PC-3 (cell line): ENCODE measurements at regions not wholly inside any gene's neighbourhood (a gene's known extent, or its start where the extent isn't known, plus 50 kb on each side); places are given as distances from the start of the nearest gene placed in this dataset.

ENCODE experiments used
- ATAC-seq: fragments of 200-7000 bp; cut with Tn5 transposase; 2 replicates; pipeline ENCODE4 v1.9.1; 2020; ENCODE audit warnings: mild to moderate bottlenecking, moderate library complexity
- BruUV-seq: library from RNA; stranded (reverse); fragments of 400-500 nt; replicated peaks from 2 replicates; lab custom pipeline; 2021; lab: Mats Ljungman, UMichigan
- CTCF ChIA-PET: fragments of 300-600 bp; sonication (Branson Sonifier 250); formaldehyde crosslinking; loops from one replicate; lab custom pipeline; 2022; ENCODE audit warnings: antibody characterized with exemption; lab: Charles Lee
- POLR2A ChIA-PET: fragments of 300-600 bp; sonication (Branson Sonifier 250); formaldehyde crosslinking; loops from one replicate; lab custom pipeline; 2022; ENCODE audit warnings: antibody characterized with exemption; ENCODE audit not compliant: unreplicated experiment; lab: Charles Lee
- DNase-seq: peaks from one replicate; pipeline ENCODE4 v3.0.0-alpha.2; 2015
- H2AFZ ChIP-seq: fragments of 300-600 bp; sonication (generic); 2 replicates; pipeline ENCODE4 v1.6.0; 2016; ENCODE audit warnings: antibody characterized with exemption, low read length
- H3F3A ChIP-seq: fragments of 300-600 bp; sonication (generic); one replicate; pipeline ENCODE4 v1.6.0; 2017; ENCODE audit warnings: antibody characterized with exemption, low read length, control low read depth, mild to moderate bottlenecking; ENCODE audit not compliant: unreplicated experiment
- H3K27ac ChIP-seq: fragments of 300-600 bp; sonication (generic); 2 replicates; pipeline ENCODE4 v1.5.1; 2016; ENCODE audit warnings: mild to moderate bottlenecking, low read length
- H3K27me3 ChIP-seq: fragments of 300-600 bp; sonication (generic); 2 replicates; pipeline ENCODE4 v1.6.1; 2016; ENCODE audit warnings: low read length, mixed read lengths
- H3K36me3 ChIP-seq: fragments of 300-600 bp; sonication (generic); 2 replicates; pipeline ENCODE4 v1.6.1; 2016; ENCODE audit warnings: low read depth, mixed run types, low read length, mixed read lengths
- H3K4me1 ChIP-seq: fragments of 300-600 bp; sonication (generic); 2 replicates; pipeline ENCODE4 v1.5.1; 2016; ENCODE audit warnings: low read length; ENCODE audit not compliant: insufficient read depth
- H3K4me2 ChIP-seq: fragments of 300-600 bp; sonication (generic); 2 replicates; pipeline ENCODE4 v1.6.0; 2016; ENCODE audit warnings: low read length
- H3K4me3 ChIP-seq: fragments of 300-600 bp; sonication (generic); 2 replicates; pipeline ENCODE4 v1.5.1; 2016; ENCODE audit warnings: mild to moderate bottlenecking, low read length, mixed read lengths
- H3K79me2 ChIP-seq: fragments of 300-600 bp; sonication (generic); 2 replicates; pipeline ENCODE4 v1.6.1; 2017; ENCODE audit warnings: low read length, mixed read lengths
- H3K9ac ChIP-seq: fragments of 300-600 bp; sonication (generic); 2 replicates; pipeline ENCODE4 v1.6.0; 2016; ENCODE audit warnings: mild to moderate bottlenecking, low read length
- H3K9me2 ChIP-seq: fragments of 300-600 bp; sonication (generic); replicated peaks from 2 replicates; pipeline ENCODE4 v1.6.1; 2016; ENCODE audit warnings: mixed run types, low read length, mixed read lengths
- H3K9me3 ChIP-seq: fragments of 300-600 bp; sonication (generic); 2 replicates; pipeline ENCODE4 v1.6.1; 2016; ENCODE audit warnings: low read length, mixed read lengths
- H4K20me1 ChIP-seq: fragments of 300-600 bp; sonication (generic); 2 replicates; pipeline ENCODE4 v1.6.1; 2016; ENCODE audit warnings: low read length, mixed read lengths
- EZH2 ChIP-seq: fragments of 300-600 bp; sonication (generic); IDR thresholded peaks from one replicate; pipeline ENCODE4 v1.6.1; 2017; ENCODE audit warnings: antibody characterized with exemption, mild to moderate bottlenecking, low read length; ENCODE audit not compliant: unreplicated experiment
- EZH2phosphoT487 ChIP-seq: fragments of 300-600 bp; sonication (generic); IDR thresholded peaks from 2 replicates; pipeline ENCODE4 v1.6.1; 2018; ENCODE audit warnings: mild to moderate bottlenecking, antibody characterized with exemption, low read length, borderline replicate concordance
- intact Hi-C: fragments of 100-400 bp; cut with micrococcal nuclease; formaldehyde crosslinking; loops from 2 replicates; pipeline ENCODE4 v1.9.0; 2023
- TF ChIP-seq, protein P1 (sequence below): fragments of 300-600 bp; sonication (generic); conservative IDR thresholded peaks from 2 replicates; pipeline ENCODE4 v1.5.1; 2017; ENCODE audit warnings: antibody characterized with exemption, low read depth, mild to moderate bottlenecking, low read length

- Histone ChIP-seq H2AFZ (no peak overlapping the region), H3K27ac (no peak overlapping the region), H3F3A (no peaks in the 10 kb centered on the region), H3K4me1 (no peaks in the 10 kb centered on the region), H3K79me2 (no peaks in the 10 kb centered on the region), H3K9ac (no peak overlapping the region), H3K9me2 (no peaks in the 10 kb centered on the region), H3K4me2 (no peak overlapping the region), H3K27me3 (no peaks in the 10 kb centered on the region), H4K20me1 (no peaks in the 10 kb centered on the region), H3K36me3 (no peaks in the 10 kb centered on the region), H3K9me3 (no peaks in the 10 kb centered on the region), H3K4me3 (no peak overlapping the region)
- CTCF ChIA-PET, result no interaction called here
- no peak for TF ChIP-seq EZH2
- TF ChIP-seq EZH2phosphoT487, result no peak
- TF ChIP-seq, protein P1, sequence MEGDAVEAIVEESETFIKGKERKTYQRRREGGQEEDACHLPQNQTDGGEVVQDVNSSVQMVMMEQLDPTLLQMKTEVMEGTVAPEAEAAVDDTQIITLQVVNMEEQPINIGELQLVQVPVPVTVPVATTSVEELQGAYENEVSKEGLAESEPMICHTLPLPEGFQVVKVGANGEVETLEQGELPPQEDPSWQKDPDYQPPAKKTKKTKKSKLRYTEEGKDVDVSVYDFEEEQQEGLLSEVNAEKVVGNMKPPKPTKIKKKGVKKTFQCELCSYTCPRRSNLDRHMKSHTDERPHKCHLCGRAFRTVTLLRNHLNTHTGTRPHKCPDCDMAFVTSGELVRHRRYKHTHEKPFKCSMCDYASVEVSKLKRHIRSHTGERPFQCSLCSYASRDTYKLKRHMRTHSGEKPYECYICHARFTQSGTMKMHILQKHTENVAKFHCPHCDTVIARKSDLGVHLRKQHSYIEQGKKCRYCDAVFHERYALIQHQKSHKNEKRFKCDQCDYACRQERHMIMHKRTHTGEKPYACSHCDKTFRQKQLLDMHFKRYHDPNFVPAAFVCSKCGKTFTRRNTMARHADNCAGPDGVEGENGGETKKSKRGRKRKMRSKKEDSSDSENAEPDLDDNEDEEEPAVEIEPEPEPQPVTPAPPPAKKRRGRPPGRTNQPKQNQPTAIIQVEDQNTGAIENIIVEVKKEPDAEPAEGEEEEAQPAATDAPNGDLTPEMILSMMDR, result no peak
- POLR2A ChIA-PET, result no interaction called here
- no TSS peak for BruUV-seq
- ATAC-seq (no peak), DNase-seq (no peak)
- intact Hi-C loops, result no loop called here
These were observed 932.1 kb upstream of the LCORL start for GRCh38 chr4:18953613-18954012.

GRCh38 chr4:18945464-18945863 is 923.9 kb upstream of the LCORL start:
- BruUV-seq, result no TSS peak
- H3K4me2 ChIP-seq, result no peak overlapping the region
- H2AFZ ChIP-seq, result no peak overlapping the region
- H3K27me3 ChIP-seq, result no peaks in the 10 kb centered on the region
- no peaks in the 10 kb centered on the region for H3K4me1 ChIP-seq
- no peaks in the 10 kb centered on the region for H3K9me2 ChIP-seq
- no peak overlapping the region for H3K4me3 ChIP-seq
- ATAC-seq (no peak), DNase-seq (no peak)
- POLR2A ChIA-PET, result no interaction called here
- no peak for TF ChIP-seq EZH2phosphoT487
- H4K20me1 ChIP-seq, result no peaks in the 10 kb centered on the region
- CTCF ChIA-PET, result no interaction called here
- no peak overlapping the region for H3K27ac ChIP-seq
- H3K36me3 ChIP-seq, result no peaks in the 10 kb centered on the region
- H3K79me2 ChIP-seq, result no peaks in the 10 kb centered on the region
- intact Hi-C loops, result no loop called here
- no peak overlapping the region for H3K9ac ChIP-seq
- H3K9me3 ChIP-seq, result no peaks in the 10 kb centered on the region
- no peaks in the 10 kb centered on the region for H3F3A ChIP-seq

- no peaks in the 10 kb centered on the region for H3K36me3 ChIP-seq
- no peak overlapping the region for H3K9ac ChIP-seq
- no peak for ATAC-seq
- ChIA-PET POLR2A (no interaction called here), CTCF (no interaction called here)
- intact Hi-C loops, result no loop called here
- H4K20me1 ChIP-seq, result no peaks in the 10 kb centered on the region
- no peak for TF ChIP-seq EZH2
- TF ChIP-seq, protein P1, result no peak
- no peak for TF ChIP-seq EZH2phosphoT487
- H3K27me3 ChIP-seq, result no peaks in the 10 kb centered on the region
- no peaks in the 10 kb centered on the region for H3K4me1 ChIP-seq
- H3K4me3 ChIP-seq, result no peak overlapping the region
- H3K9me3 ChIP-seq, result no peaks in the 10 kb centered on the region
- DNase-seq, result no peak
- BruUV-seq, result no TSS peak
- H3K9me2 ChIP-seq, result no peaks in the 10 kb centered on the region
- H3K79me2 ChIP-seq, result no peaks in the 10 kb centered on the region
- no peak overlapping the region for H2AFZ ChIP-seq
- no peak overlapping the region for H3K4me2 ChIP-seq
- no peaks in the 10 kb centered on the region for H3F3A ChIP-seq
- H3K27ac ChIP-seq, result no peak overlapping the region
These were observed 921.3 kb upstream of the LCORL start for GRCh38 chr4:18942874-18943273.
